Endothelial cell of umbilical vein (primary cell): ENCODE measurements at regions not wholly inside any gene's neighbourhood (a gene's known extent, or its start where the extent isn't known, plus 50 kb on each side); places are given as distances from the start of the nearest gene placed in this dataset.

Experiments used
- BruUV-seq: library from RNA; stranded (reverse); fragments of 400-500 nt; replicated peaks from 2 replicates; lab custom pipeline; 2021; lab: Mats Ljungman, UMichigan
- CTCF ChIA-PET: fragments of 300-600, 350-600 bp; sonication (Branson Sonifier 250); formaldehyde crosslinking; loops from one replicate; lab custom pipeline; 2021; ENCODE audit warnings: antibody characterized with exemption, inconsistent platforms; lab: Charles Lee
- POLR2A ChIA-PET: fragments of 300-600, 350-600 bp; sonication (Branson Sonifier 250); formaldehyde crosslinking; loops from one replicate; lab custom pipeline; 2021; ENCODE audit warnings: antibody characterized with exemption, inconsistent platforms; lab: Charles Lee
- DNase-seq: peaks from one replicate; pipeline ENCODE4 v3.0.0-alpha.2; 2011; ENCODE audit warnings: low read depth, low spot score
- FAIRE-seq: peaks from 2 replicates; lab custom pipeline; 2011; peaks lifted over from hg19 to GRCh38; lab: Jason Lieb, UNC
- H2AFZ ChIP-seq: 2 replicates; pipeline ENCODE4 v1.6.0; 2012; ENCODE audit warnings: low read depth, low read length, control low read depth, inconsistent platforms
- H3K27ac ChIP-seq: 2 replicates; pipeline ENCODE4 v1.5.1; 2011; ENCODE audit warnings: low read depth, mild to moderate bottlenecking, control low read depth, low read length, moderate library complexity; ENCODE audit not compliant: insufficient read depth
- H3K27me3 ChIP-seq, 2 experiments: 2 replicates each; pipeline versions ENCODE4 v1.6.0 to v1.6.1; 2011; ENCODE audit warnings: low read length in 2 of 2, mixed read lengths in 1 of 2; ENCODE audit not compliant: control insufficient read depth in 2 of 2, insufficient read depth in 2 of 2
- H3K36me3 ChIP-seq, 2 experiments: 2 replicates in 1 of 2; 3 replicates in 1 of 2; pipeline ENCODE4 v1.5.1; 2011; ENCODE audit warnings: low read length in 2 of 2, mild to moderate bottlenecking in 1 of 2, moderate library complexity in 1 of 2; ENCODE audit not compliant: control insufficient read depth in 2 of 2, insufficient read depth in 2 of 2; ENCODE audit errors: extremely low read depth in 1 of 2
- H3K4me1 ChIP-seq: 3 replicates; pipeline ENCODE4 v1.5.1; 2011; ENCODE audit warnings: mild to moderate bottlenecking, low read length; ENCODE audit not compliant: control insufficient read depth, insufficient read depth; ENCODE audit errors: extremely low read depth
- H3K4me2 ChIP-seq: 2 replicates; pipeline ENCODE4 v1.6.1; 2011; ENCODE audit warnings: low read length, control low read depth, mixed read lengths; ENCODE audit not compliant: insufficient read depth
- H3K4me3 ChIP-seq, 3 experiments: fragments of 200-600 bp in 1 of 3; sonication (generic), shearing (Covaris generic) in 1 of 3; replicated peaks in 1 of 3; 2 replicates each; pipeline ENCODE4 v1.5.1; 2011 to 2016; ENCODE audit warnings: control low read depth in 3 of 3, low read length in 3 of 3, mild to moderate bottlenecking in 2 of 3, inconsistent platforms in 1 of 3, low read depth in 1 of 3, moderate library complexity in 1 of 3; ENCODE audit not compliant: insufficient read depth in 1 of 3
- H3K79me2 ChIP-seq: 2 replicates; pipeline ENCODE4 v1.6.0; 2012; ENCODE audit warnings: low read length, inconsistent platforms; ENCODE audit not compliant: control insufficient read depth, insufficient read depth
- H3K9ac ChIP-seq: replicated peaks from 2 replicates; pipeline ENCODE3; 2011; ENCODE audit warnings: low read length, control low read depth; ENCODE audit not compliant: insufficient read depth; ENCODE audit errors: extremely low read depth
- H3K9me1 ChIP-seq: replicated peaks from 3 replicates; pipeline ENCODE4 v1.6.0; 2011; ENCODE audit warnings: mild to moderate bottlenecking, low read length; ENCODE audit not compliant: control insufficient read depth, insufficient read depth; ENCODE audit errors: extremely low read depth
- H3K9me3 ChIP-seq: replicated peaks from 2 replicates; pipeline ENCODE4 v1.5.1; 2012; ENCODE audit warnings: low read length, inconsistent platforms; ENCODE audit not compliant: control insufficient read depth, insufficient read depth
- H4K20me1 ChIP-seq: replicated peaks from 2 replicates; pipeline ENCODE3; 2011; ENCODE audit warnings: mild to moderate bottlenecking, low read length; ENCODE audit not compliant: control insufficient read depth, insufficient read depth; ENCODE audit errors: extremely low read depth
- EZH2 ChIP-seq: IDR thresholded peaks from 2 replicates; pipeline ENCODE4 v1.6.1; 2012; ENCODE audit warnings: borderline replicate concordance, low read depth, mild to moderate bottlenecking, moderate library complexity, low read length, inconsistent platforms; ENCODE audit not compliant: severe bottlenecking
- FOS ChIP-seq: IDR thresholded peaks from 2 replicates; pipeline ENCODE4 v1.6.1; 2011; ENCODE audit warnings: mild to moderate bottlenecking, low read length, moderate library complexity, borderline replicate concordance; ENCODE audit not compliant: insufficient read depth
- GATA2 ChIP-seq: IDR thresholded peaks from 2 replicates; pipeline ENCODE4 v1.7.0; 2011; ENCODE audit warnings: low read depth, mild to moderate bottlenecking, moderate library complexity, mixed read lengths, low read length; ENCODE audit not compliant: insufficient read length, insufficient read depth
- JUN ChIP-seq: IDR thresholded peaks from 2 replicates; pipeline ENCODE4 v1.6.1; 2011; ENCODE audit warnings: borderline replicate concordance, low read depth; ENCODE audit not compliant: insufficient read length, insufficient read depth
- MAX ChIP-seq: IDR thresholded peaks from 2 replicates; pipeline ENCODE4 v1.6.1; 2011; ENCODE audit not compliant: insufficient read depth, insufficient read length
- MYC ChIP-seq: IDR thresholded peaks from one replicate; pipeline ENCODE4 v1.6.1; 2011; ENCODE audit warnings: mild to moderate bottlenecking, low read depth, low read length
- POLR2A ChIP-seq: IDR thresholded peaks from 2 replicates; pipeline ENCODE4 v1.6.1; 2012; ENCODE audit warnings: low read depth, mild to moderate bottlenecking, control low read depth, low read length
- POLR2AphosphoS5 ChIP-seq: IDR thresholded peaks from 2 replicates; pipeline ENCODE4 v1.6.1; 2012; ENCODE audit warnings: low read depth, mild to moderate bottlenecking, control low read depth, low read length, moderate library complexity; ENCODE audit not compliant: insufficient read depth
- dilution Hi-C: fragments of 300-500 bp; cut with MboI; formaldehyde crosslinking; loops from one replicate; pipeline ENCODE4 v1.15.0; 2019; ENCODE audit warnings: low sequenced_read_pairs; ENCODE audit not compliant: extremely low pct_ligation_motif_present
- intact Hi-C: fragments of 100-400 bp; cut with micrococcal nuclease; formaldehyde crosslinking; loops from one replicate; pipeline ENCODE4 v1.10.0; 2022
- TF ChIP-seq, protein P1 (sequence below), 2 donors: IDR thresholded peaks; 1 replicate in 1 of 2; 2 replicates in 1 of 2; pipeline ENCODE4 v1.5.1; 2011; ENCODE audit warnings: low read length in 2 of 2, mild to moderate bottlenecking in 2 of 2, moderate library complexity in 2 of 2, control low read depth in 1 of 2, inconsistent platforms in 1 of 2, low read depth in 1 of 2; ENCODE audit not compliant: insufficient read depth in 1 of 2; ENCODE audit errors: extremely low read depth in 1 of 2

DNA sequence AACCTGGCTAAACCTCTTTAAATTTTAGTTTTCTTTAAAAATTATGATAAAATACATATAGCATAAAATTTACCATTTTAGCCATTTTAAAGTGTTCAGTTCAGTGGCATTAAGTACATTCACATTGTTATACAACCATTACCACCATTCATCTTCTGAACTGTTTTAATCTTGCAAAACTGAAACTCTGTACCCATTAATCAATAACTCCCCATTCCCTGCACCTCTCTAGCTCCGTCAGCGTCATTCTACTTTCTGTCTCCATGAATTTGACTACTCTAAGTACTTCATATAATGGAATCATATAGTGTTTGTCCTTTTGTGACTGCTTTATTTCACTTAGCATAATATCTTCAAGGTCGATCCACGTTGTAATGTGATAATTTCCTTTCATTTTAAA, 75.8 kb upstream of the DDHD1 start:
- no peak for DNase-seq
- ChIA-PET POLR2A (no interaction called here), CTCF (no interaction called here)
- intact Hi-C loops, result no loop called here
- FAIRE-seq, result no peak
- no peaks in the 10 kb centered on the region for H3K79me2 ChIP-seq
- no peak overlapping the region for H3K4me3 ChIP-seq
- no peaks in the 10 kb centered on the region for H3K36me3 ChIP-seq
- TF ChIP-seq EZH2 (no peak), POLR2AphosphoS5 (no peak), GATA2 (no peak), JUN (no peak), FOS (no peak), MAX (no peak), POLR2A (no peak), MYC (no peak)
- TF ChIP-seq, protein P1, sequence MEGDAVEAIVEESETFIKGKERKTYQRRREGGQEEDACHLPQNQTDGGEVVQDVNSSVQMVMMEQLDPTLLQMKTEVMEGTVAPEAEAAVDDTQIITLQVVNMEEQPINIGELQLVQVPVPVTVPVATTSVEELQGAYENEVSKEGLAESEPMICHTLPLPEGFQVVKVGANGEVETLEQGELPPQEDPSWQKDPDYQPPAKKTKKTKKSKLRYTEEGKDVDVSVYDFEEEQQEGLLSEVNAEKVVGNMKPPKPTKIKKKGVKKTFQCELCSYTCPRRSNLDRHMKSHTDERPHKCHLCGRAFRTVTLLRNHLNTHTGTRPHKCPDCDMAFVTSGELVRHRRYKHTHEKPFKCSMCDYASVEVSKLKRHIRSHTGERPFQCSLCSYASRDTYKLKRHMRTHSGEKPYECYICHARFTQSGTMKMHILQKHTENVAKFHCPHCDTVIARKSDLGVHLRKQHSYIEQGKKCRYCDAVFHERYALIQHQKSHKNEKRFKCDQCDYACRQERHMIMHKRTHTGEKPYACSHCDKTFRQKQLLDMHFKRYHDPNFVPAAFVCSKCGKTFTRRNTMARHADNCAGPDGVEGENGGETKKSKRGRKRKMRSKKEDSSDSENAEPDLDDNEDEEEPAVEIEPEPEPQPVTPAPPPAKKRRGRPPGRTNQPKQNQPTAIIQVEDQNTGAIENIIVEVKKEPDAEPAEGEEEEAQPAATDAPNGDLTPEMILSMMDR (IDR thresholded peaks at IDR 0.05; ENCODE audit: extremely low read depth in 1 of 2, insufficient read depth in 1 of 2, low read depth in 1 of 2, low read length in 2 of 2), result no peak
- dilution Hi-C loops, result no loop called here
- no peaks in the 10 kb centered on the region for H3K27me3 ChIP-seq
- no peak overlapping the region for H3K27ac ChIP-seq
- H3K9me3 ChIP-seq, result no peaks in the 10 kb centered on the region
- no peak overlapping the region for H3K4me2 ChIP-seq
- H3K9me1 ChIP-seq, result no peaks in the 10 kb centered on the region
- H4K20me1 ChIP-seq, result no peaks in the 10 kb centered on the region
- no peak overlapping the region for H2AFZ ChIP-seq
- H3K9ac ChIP-seq, result no peak overlapping the region
- no TSS peak for BruUV-seq
- no peaks in the 10 kb centered on the region for H3K4me1 ChIP-seq
